ENCODE measurements at regions not wholly inside any gene's neighbourhood (a gene's known extent, or its start where the extent isn't known, plus 50 kb on each side); places are given as distances from the start of the nearest gene placed in this dataset.

DNA sequence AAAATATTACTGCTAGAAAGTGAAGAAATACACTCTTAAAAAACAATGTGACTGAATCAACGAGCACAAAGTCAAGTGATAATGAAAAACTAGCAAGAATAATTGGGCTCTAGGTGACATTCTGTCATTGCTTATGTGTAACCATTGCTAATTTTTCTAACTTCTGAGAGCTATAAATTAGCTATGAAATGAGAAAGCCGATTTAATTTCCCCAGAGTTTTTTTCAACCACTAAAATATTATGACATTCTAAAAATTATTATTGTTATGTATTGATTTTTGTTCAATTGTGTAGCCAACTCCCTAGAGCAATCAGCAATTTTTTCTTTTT is 458.6 kb upstream of the ATXN8OS start:
- intact Hi-C loops (cut with DNase I; ENCODE audit: low total_unique reads) (no loop called here), in situ Hi-C loops (cut with MboI; ENCODE audit: low pct_ligation_motif_present in 1 of 4, low pct_unique_long_range_greater_than_20kb in 1 of 4, low sequenced_read_pairs in 3 of 4) (no loop called here)
- no peaks in the 10 kb centered on the region for H3K36me3 ChIP-seq
- H3K27ac ChIP-seq = no peak overlapping the region
- no peak for DNase-seq
- H3K27me3 ChIP-seq = no peaks in the 10 kb centered on the region
- no peaks in the 10 kb centered on the region for H3K4me1 ChIP-seq
- WGBS, 2 donors (ENCODE audit: low coverage in 1 of 2) = 74 to 96% methylated on average over 2 of the region's 2 CpGs
- TF ChIP-seq, protein P1, sequence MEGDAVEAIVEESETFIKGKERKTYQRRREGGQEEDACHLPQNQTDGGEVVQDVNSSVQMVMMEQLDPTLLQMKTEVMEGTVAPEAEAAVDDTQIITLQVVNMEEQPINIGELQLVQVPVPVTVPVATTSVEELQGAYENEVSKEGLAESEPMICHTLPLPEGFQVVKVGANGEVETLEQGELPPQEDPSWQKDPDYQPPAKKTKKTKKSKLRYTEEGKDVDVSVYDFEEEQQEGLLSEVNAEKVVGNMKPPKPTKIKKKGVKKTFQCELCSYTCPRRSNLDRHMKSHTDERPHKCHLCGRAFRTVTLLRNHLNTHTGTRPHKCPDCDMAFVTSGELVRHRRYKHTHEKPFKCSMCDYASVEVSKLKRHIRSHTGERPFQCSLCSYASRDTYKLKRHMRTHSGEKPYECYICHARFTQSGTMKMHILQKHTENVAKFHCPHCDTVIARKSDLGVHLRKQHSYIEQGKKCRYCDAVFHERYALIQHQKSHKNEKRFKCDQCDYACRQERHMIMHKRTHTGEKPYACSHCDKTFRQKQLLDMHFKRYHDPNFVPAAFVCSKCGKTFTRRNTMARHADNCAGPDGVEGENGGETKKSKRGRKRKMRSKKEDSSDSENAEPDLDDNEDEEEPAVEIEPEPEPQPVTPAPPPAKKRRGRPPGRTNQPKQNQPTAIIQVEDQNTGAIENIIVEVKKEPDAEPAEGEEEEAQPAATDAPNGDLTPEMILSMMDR (IDR thresholded peaks at IDR 0.05) = no peak
- no peak for TF ChIP-seq POLR2A (IDR thresholded peaks at IDR 0.05)
- TF ChIP-seq EP300 (IDR thresholded peaks at IDR 0.05; ENCODE audit: low read depth) = no peak
- no peak for TF ChIP-seq POLR2AphosphoS5 (IDR thresholded peaks at IDR 0.05)
- H3K9me3 ChIP-seq = no peaks in the 10 kb centered on the region
- H3K4me3 ChIP-seq = no peak overlapping the region

GRCh38 chr13:69648340-69649062 is 459.1 kb upstream of the ATXN8OS start:
- no peak overlapping the region for H3K4me3 ChIP-seq
- intact Hi-C loops (cut with DNase I; ENCODE audit: low total_unique reads) (no loop called here), in situ Hi-C loops (cut with MboI; ENCODE audit: low pct_ligation_motif_present in 1 of 4, low pct_unique_long_range_greater_than_20kb in 1 of 4, low sequenced_read_pairs in 3 of 4) (no loop called here)
- H3K4me1 ChIP-seq = no peaks in the 10 kb centered on the region
- H3K27me3 ChIP-seq = no peaks in the 10 kb centered on the region
- H3K9me3 ChIP-seq = no peaks in the 10 kb centered on the region
- 82 to 83% methylated on average over 3 of the region's 3 CpGs for WGBS, 2 donors (ENCODE audit: low coverage in 1 of 2)
- DNase-seq = no peak
- TF ChIP-seq POLR2AphosphoS5 (IDR thresholded peaks at IDR 0.05) (no peak), POLR2A (IDR thresholded peaks at IDR 0.05) (no peak), EP300 (IDR thresholded peaks at IDR 0.05; ENCODE audit: low read depth) (no peak)
- TF ChIP-seq, protein P1 (IDR thresholded peaks at IDR 0.05) = no peak
- no peak overlapping the region for H3K27ac ChIP-seq
- H3K36me3 ChIP-seq = no peaks in the 10 kb centered on the region

GRCh38 chr13:69644447-69644846 is 463.2 kb upstream of the ATXN8OS start:
- H3K27me3 ChIP-seq = no peaks in the 10 kb centered on the region
- DNase-seq = no peak
- no peak overlapping the region for H3K27ac ChIP-seq
- no peaks in the 10 kb centered on the region for H3K9me3 ChIP-seq
- intact Hi-C loops (cut with DNase I; ENCODE audit: low total_unique reads) (no loop called here), in situ Hi-C loops (cut with MboI; ENCODE audit: low pct_ligation_motif_present in 1 of 4, low pct_unique_long_range_greater_than_20kb in 1 of 4, low sequenced_read_pairs in 3 of 4) (no loop called here)
- H3K36me3 ChIP-seq = no peaks in the 10 kb centered on the region
- TF ChIP-seq, protein P1 (IDR thresholded peaks at IDR 0.05) = no peak
- TF ChIP-seq POLR2AphosphoS5 (IDR thresholded peaks at IDR 0.05) = no peak
- no peak for TF ChIP-seq EP300 (IDR thresholded peaks at IDR 0.05; ENCODE audit: low read depth)
- TF ChIP-seq POLR2A (IDR thresholded peaks at IDR 0.05) = no peak
- H3K4me3 ChIP-seq = no peak overlapping the region
- H3K4me1 ChIP-seq = no peaks in the 10 kb centered on the region

DNA sequence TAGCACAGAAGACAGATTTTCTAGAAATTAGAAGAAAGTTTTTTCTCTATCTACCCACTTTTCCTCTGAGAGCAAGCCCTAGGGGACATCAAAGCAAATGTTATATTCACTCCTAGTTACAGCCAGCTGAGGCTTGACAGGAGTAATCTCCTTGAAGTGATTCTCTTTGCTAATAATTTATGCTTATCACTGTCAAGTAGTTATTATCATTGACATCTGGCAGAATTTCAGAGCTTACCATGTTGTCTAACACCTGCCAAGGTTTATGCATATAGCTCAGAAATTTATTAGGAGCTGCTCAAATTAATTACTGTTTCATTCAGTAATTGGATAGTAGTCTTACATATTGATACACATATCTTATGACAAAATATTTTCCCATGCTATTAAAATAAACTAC is 465.9 kb upstream of the ATXN8OS start:
- in situ Hi-C loops (cut with MboI; ENCODE audit: low pct_ligation_motif_present in 1 of 4, low pct_unique_long_range_greater_than_20kb in 1 of 4, low sequenced_read_pairs in 3 of 4) (no loop called here), intact Hi-C loops (cut with DNase I; ENCODE audit: low total_unique reads) (no loop called here)
- no peaks in the 10 kb centered on the region for H3K27me3 ChIP-seq
- H3K9me3 ChIP-seq = no peaks in the 10 kb centered on the region
- H3K36me3 ChIP-seq = no peaks in the 10 kb centered on the region
- no peak overlapping the region for H3K27ac ChIP-seq
- no peak overlapping the region for H3K4me3 ChIP-seq
- no peak for DNase-seq
- H3K4me1 ChIP-seq = no peaks in the 10 kb centered on the region
- TF ChIP-seq, protein P1 (IDR thresholded peaks at IDR 0.05) = no peak
- TF ChIP-seq EP300 (IDR thresholded peaks at IDR 0.05; ENCODE audit: low read depth) (no peak), POLR2AphosphoS5 (IDR thresholded peaks at IDR 0.05) (no peak), POLR2A (IDR thresholded peaks at IDR 0.05) (no peak)

All from transverse colon (tissue), 4 donors.